ENCODE measurements at regions not wholly inside any gene's neighbourhood (a gene's known extent, or its start where the extent isn't known, plus 50 kb on each side); places are given as distances from the start of the nearest gene placed in this dataset.

DNA sequence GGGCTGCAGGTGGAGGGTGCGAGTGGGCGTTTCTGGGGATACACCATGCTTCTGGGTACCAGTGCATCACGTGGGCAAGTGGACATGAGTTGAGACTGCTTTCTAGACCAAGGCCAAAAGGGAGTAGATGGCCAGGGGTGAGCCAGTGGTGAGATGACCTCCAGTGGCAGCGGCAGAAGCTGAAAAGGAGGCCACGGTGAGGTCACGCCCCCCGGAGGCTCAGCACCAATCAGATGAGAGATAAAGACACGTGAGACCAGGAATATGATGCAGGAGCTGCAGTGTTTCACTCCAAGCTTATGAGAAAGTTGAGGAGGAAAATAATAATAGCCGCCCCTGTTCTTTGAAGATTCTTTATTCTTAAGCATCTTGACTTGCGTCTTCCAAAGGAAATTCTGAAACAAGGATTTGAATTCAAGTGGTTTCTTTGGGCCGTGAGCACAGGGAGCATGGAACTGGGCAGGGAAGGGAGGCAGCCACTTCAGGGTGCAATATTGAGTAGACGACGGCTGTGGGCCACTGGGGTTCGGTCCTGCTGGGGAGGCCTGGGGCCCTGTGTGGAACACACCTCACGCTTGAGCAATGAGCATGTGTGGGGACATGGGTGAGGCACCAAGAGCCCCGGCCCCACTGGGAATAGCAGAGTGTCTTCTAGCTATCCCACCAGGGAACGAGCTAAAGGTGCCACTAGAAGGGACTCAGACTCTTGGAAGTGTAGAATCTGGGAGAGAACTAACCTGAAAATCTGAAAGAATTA, 156.7 kb upstream of the LRFN2 start:
- Histone ChIP-seq H3K9ac (ENCODE audit: insufficient read depth, low read depth, low read length) (no peak overlapping the region), H3K4me1 (ENCODE audit: insufficient read depth, low read length) (no peaks in the 10 kb centered on the region), H3K4me3 (replicated peaks in 1 of 3; ENCODE audit: insufficient read depth in 1 of 3, low read depth in 2 of 3, low read length in 3 of 3) (no peak overlapping the region), H3K36me3 (replicated peaks in 1 of 2; ENCODE audit: control insufficient read depth in 1 of 2, insufficient read depth in 2 of 2, low read length in 2 of 2) (no peaks in the 10 kb centered on the region), H3K4me2 (ENCODE audit: low read depth, low read length) (no peak overlapping the region), H3K9me3 (ENCODE audit: low read length) (no peaks in the 10 kb centered on the region), H2AFZ (ENCODE audit: low read length) (no peak overlapping the region), H3K27ac (ENCODE audit: extremely low read length, insufficient read depth, low read length) (no peak overlapping the region), H3K79me2 (ENCODE audit: insufficient read depth, low read length) (no peaks in the 10 kb centered on the region), H3K27me3 (ENCODE audit: control insufficient read depth in 1 of 2, insufficient read depth in 2 of 2, low read length in 2 of 2) (peaks cover 0 to 30% of the 10 kb centered on the region in 2 experiments; a peak in 4 of 5 replicates), H4K20me1 (ENCODE audit: insufficient read depth, low read length) (no peaks in the 10 kb centered on the region; the same call in 1 of the 2 replicates)
- intact Hi-C loops (cut with micrococcal nuclease; ENCODE audit: unreplicated experiment) = no loop called here
- WGBS (ENCODE audit: low lambda C conversion rate) = 38% methylated on average over 17 of the region's 17 CpGs
- FAIRE-seq (no peak), DNase-seq (ENCODE audit: low spot score) (no peak), ATAC-seq (no peak)
- POLR2A ChIA-PET = no interaction called here
- in situ Hi-C loops (cut with HindIII; ENCODE audit: extremely low pct_ligation_motif_present, low pct_unique_long_range_greater_than_20kb) = no loop called here
- BruUV-seq (replicated peaks) = no TSS peak
- CTCF ChIA-PET (ENCODE audit: low intra/inter-chr PET ratio, low total read pairs) = no interaction called here
- TF ChIP-seq, protein P1, sequence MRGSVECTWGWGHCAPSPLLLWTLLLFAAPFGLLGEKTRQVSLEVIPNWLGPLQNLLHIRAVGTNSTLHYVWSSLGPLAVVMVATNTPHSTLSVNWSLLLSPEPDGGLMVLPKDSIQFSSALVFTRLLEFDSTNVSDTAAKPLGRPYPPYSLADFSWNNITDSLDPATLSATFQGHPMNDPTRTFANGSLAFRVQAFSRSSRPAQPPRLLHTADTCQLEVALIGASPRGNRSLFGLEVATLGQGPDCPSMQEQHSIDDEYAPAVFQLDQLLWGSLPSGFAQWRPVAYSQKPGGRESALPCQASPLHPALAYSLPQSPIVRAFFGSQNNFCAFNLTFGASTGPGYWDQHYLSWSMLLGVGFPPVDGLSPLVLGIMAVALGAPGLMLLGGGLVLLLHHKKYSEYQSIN (CRISPR knock-in tag; IDR thresholded peaks at IDR 0.05; ENCODE audit: borderline replicate concordance) = no peak
- TF ChIP-seq PAX8 (CRISPR knock-in tag; IDR thresholded peaks at IDR 0.05; ENCODE audit: borderline replicate concordance) (no peak), SKI (IDR thresholded peaks at IDR 0.05; ENCODE audit: partially characterized antibody) (no peak), MBD4 (IDR thresholded peaks at IDR 0.05; ENCODE audit: borderline replicate concordance, low read length) (no peak), ZNF770 (CRISPR knock-in tag; IDR thresholded peaks at IDR 0.05) (no peak), SRF (IDR thresholded peaks at IDR 0.05; ENCODE audit: low read depth, low read length) (no peak), ZNF414 (CRISPR knock-in tag; IDR thresholded peaks at IDR 0.05) (no peak), SP5 (CRISPR knock-in tag; IDR thresholded peaks at IDR 0.05; ENCODE audit: borderline replicate concordance, low read depth) (no peak), TCF12 (IDR thresholded peaks at IDR 0.05) (no peak), TCF12 (CRISPR knock-in tag; IDR thresholded peaks at IDR 0.05) (no peak), ZC3H13 (CRISPR knock-in tag; IDR thresholded peaks at IDR 0.05) (no peak), CREBL2 (CRISPR knock-in tag; IDR thresholded peaks at IDR 0.05; ENCODE audit: borderline replicate concordance) (no peak), GLI4 (CRISPR knock-in tag; IDR thresholded peaks at IDR 0.05; ENCODE audit: borderline replicate concordance) (no peak), SMAD9 (CRISPR knock-in tag; IDR thresholded peaks at IDR 0.05) (no peak), ATF3 (CRISPR knock-in tag; IDR thresholded peaks at IDR 0.05) (no peak), NFE2L1 (CRISPR knock-in tag; IDR thresholded peaks at IDR 0.05; ENCODE audit: borderline replicate concordance) (no peak), FOXJ3 (CRISPR knock-in tag; IDR thresholded peaks at IDR 0.05; ENCODE audit: borderline replicate concordance) (no peak)
- TF ChIP-seq, protein P2, sequence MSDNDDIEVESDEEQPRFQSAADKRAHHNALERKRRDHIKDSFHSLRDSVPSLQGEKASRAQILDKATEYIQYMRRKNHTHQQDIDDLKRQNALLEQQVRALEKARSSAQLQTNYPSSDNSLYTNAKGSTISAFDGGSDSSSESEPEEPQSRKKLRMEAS (IDR thresholded peaks at IDR 0.05) = no peak
